Smooth muscle cell (in vitro differentiated cells): ENCODE measurements at regions not wholly inside any gene's neighbourhood (a gene's known extent, or its start where the extent isn't known, plus 50 kb on each side); places are given as distances from the start of the nearest gene placed in this dataset.

Experiments
- DNase-seq: peaks from one replicate; lab custom pipeline; 2025; ENCODE audit not compliant: unreplicated experiment; lab: John Stamatoyannopoulos, UW
- H2AFZ ChIP-seq: fragments of 200-600 bp; sonication (generic); 2 replicates; pipeline ENCODE4 v1.6.0; 2016; ENCODE audit warnings: antibody characterized with exemption, low read depth, mild to moderate bottlenecking
- H3F3A ChIP-seq: fragments of 200-600 bp; sonication (generic); 2 replicates; pipeline ENCODE4 v1.6.0; 2017; ENCODE audit warnings: antibody characterized with exemption, low read depth
- H3K27ac ChIP-seq: fragments of 200-600 bp; sonication (generic); 2 replicates; pipeline ENCODE4 v1.5.1; 2016; ENCODE audit warnings: low read depth, mild to moderate bottlenecking
- H3K27me3 ChIP-seq: fragments of 200-600 bp; sonication (generic); 2 replicates; pipeline ENCODE4 v1.6.1; 2016; ENCODE audit warnings: low read depth, mild to moderate bottlenecking
- H3K36me3 ChIP-seq: fragments of 200-600 bp; sonication (generic); 2 replicates; pipeline ENCODE4 v1.5.1; 2016; ENCODE audit warnings: low read depth
- H3K4me1 ChIP-seq: fragments of 200-600 bp; sonication (generic); 2 replicates; pipeline ENCODE4 v1.5.1; 2016; ENCODE audit warnings: low read depth
- H3K4me2 ChIP-seq: fragments of 200-600 bp; sonication (generic); 2 replicates; pipeline ENCODE4 v1.6.0; 2016; ENCODE audit warnings: mild to moderate bottlenecking
- H3K4me3 ChIP-seq: fragments of 200-600 bp; sonication (generic); 2 replicates; pipeline ENCODE4 v1.5.1; 2016; ENCODE audit warnings: mild to moderate bottlenecking
- H3K79me2 ChIP-seq: fragments of 200-600 bp; sonication (generic); 2 replicates; pipeline ENCODE4 v1.6.0; 2016; ENCODE audit warnings: low read depth, mild to moderate bottlenecking
- H3K9ac ChIP-seq: fragments of 200-600 bp; sonication (generic); 2 replicates; pipeline ENCODE4 v1.6.0; 2016; ENCODE audit warnings: low read depth
- H3K9me3 ChIP-seq: fragments of 200-600 bp; sonication (generic); replicated peaks from 2 replicates; pipeline ENCODE4 v1.5.1; 2016; ENCODE audit warnings: low read depth
- H4K20me1 ChIP-seq: fragments of 200-600 bp; sonication (generic); 2 replicates; pipeline ENCODE4 v1.6.0; 2016; ENCODE audit warnings: low read depth
- WGBS: methylation state at CpG from one replicate; pipeline ENCODE4 v1.1.7; 2016; ENCODE audit warnings: low lambda C conversion rate; 5-methylcytosine and 5-hydroxymethylcytosine counted together
- TF ChIP-seq, protein P1 (sequence below): fragments of 200-600 bp; sonication (generic); IDR thresholded peaks from 2 replicates; pipeline ENCODE4 v1.5.1; 2017; ENCODE audit warnings: borderline replicate concordance, mild to moderate bottlenecking, antibody characterized with exemption; ENCODE audit not compliant: insufficient read depth, poor library complexity, severe bottlenecking

GRCh38 chr5:51974834-51975233, 591.6 kb downstream of the ISL1 start:
- Histone ChIP-seq H3K4me1 (no peaks in the 10 kb centered on the region), H3K4me3 (no peak overlapping the region), H4K20me1 (no peaks in the 10 kb centered on the region), H3K27ac (no peak overlapping the region), H2AFZ (no peak overlapping the region), H3F3A (no peaks in the 10 kb centered on the region), H3K4me2 (no peak overlapping the region), H3K36me3 (no peaks in the 10 kb centered on the region), H3K9me3 (no peaks in the 10 kb centered on the region), H3K9ac (no peak overlapping the region), H3K79me2 (no peaks in the 10 kb centered on the region), H3K27me3 (no peaks in the 10 kb centered on the region)
- WGBS, result 98% methylated on average over 6 of the region's 6 CpGs
- no peak for DNase-seq
- TF ChIP-seq, protein P1, sequence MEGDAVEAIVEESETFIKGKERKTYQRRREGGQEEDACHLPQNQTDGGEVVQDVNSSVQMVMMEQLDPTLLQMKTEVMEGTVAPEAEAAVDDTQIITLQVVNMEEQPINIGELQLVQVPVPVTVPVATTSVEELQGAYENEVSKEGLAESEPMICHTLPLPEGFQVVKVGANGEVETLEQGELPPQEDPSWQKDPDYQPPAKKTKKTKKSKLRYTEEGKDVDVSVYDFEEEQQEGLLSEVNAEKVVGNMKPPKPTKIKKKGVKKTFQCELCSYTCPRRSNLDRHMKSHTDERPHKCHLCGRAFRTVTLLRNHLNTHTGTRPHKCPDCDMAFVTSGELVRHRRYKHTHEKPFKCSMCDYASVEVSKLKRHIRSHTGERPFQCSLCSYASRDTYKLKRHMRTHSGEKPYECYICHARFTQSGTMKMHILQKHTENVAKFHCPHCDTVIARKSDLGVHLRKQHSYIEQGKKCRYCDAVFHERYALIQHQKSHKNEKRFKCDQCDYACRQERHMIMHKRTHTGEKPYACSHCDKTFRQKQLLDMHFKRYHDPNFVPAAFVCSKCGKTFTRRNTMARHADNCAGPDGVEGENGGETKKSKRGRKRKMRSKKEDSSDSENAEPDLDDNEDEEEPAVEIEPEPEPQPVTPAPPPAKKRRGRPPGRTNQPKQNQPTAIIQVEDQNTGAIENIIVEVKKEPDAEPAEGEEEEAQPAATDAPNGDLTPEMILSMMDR, result no peak

DNA sequence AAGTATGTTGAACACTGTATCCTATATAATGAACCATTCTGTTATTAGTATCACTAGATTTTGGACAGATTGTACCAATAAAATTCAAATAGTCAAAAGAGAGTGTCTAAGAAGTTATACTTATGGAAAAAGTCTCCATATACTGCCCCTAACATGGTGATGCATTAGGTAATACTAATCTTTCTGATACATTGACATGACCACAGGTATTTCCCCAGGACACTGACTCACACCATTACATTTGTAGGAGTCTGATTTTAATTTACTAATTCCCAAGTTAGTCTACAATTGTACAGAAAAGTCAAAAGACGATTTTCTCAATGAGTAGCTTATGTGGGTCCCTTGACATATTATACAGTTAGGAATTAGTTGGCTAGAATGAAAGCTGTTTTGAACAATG, 593.8 kb downstream of the ISL1 start:
- TF ChIP-seq, protein P1, result no peak
- no peaks in the 10 kb centered on the region for H3K36me3 ChIP-seq
- H3K27ac ChIP-seq, result no peak overlapping the region
- H3K4me2 ChIP-seq, result no peak overlapping the region
- H2AFZ ChIP-seq, result no peak overlapping the region
- no peaks in the 10 kb centered on the region for H3K27me3 ChIP-seq
- H3F3A ChIP-seq, result no peaks in the 10 kb centered on the region
- H3K9me3 ChIP-seq, result no peaks in the 10 kb centered on the region
- no peaks in the 10 kb centered on the region for H4K20me1 ChIP-seq
- no peak overlapping the region for H3K9ac ChIP-seq
- no peaks in the 10 kb centered on the region for H3K4me1 ChIP-seq
- H3K79me2 ChIP-seq, result no peaks in the 10 kb centered on the region
- no peak overlapping the region for H3K4me3 ChIP-seq
- DNase-seq, result no peak
- WGBS, result 93% methylated on average over 1 of the region's 1 CpG

- TF ChIP-seq, protein P1, result no peak
- Histone ChIP-seq H3K4me1 (no peaks in the 10 kb centered on the region), H3K79me2 (no peaks in the 10 kb centered on the region), H3K27me3 (no peaks in the 10 kb centered on the region), H3K9ac (no peak overlapping the region), H4K20me1 (no peaks in the 10 kb centered on the region), H3K4me3 (no peak overlapping the region), H2AFZ (no peak overlapping the region), H3K27ac (no peak overlapping the region), H3K36me3 (no peaks in the 10 kb centered on the region), H3K4me2 (no peak overlapping the region), H3K9me3 (no peaks in the 10 kb centered on the region), H3F3A (no peaks in the 10 kb centered on the region)
- DNase-seq, result no peak
Measured at GRCh38 chr5:51983161-51983560, 599.9 kb downstream of the ISL1 start.

DNA sequence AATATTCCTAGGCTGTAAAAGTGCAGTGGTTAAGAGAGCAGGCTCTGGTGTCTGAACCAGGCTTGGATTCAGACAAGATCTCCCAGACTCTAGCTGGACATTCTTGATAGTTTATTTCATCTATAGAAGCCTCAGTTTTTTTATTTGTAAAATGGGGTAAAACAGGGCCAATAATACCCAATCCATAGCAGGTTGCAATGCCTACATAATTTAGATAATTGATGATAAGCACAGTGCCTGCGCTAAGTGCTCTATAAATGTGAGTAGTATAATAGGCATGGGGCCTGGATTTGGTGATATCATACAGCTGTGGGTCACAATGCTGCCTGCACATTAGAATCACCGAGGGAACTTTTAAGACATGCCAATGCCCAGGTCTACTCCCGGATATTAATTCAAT, 603.5 kb downstream of the ISL1 start:
- Histone ChIP-seq H3K4me2 (no peak overlapping the region), H3K79me2 (no peaks in the 10 kb centered on the region), H3K36me3 (no peaks in the 10 kb centered on the region), H3K4me3 (no peak overlapping the region), H3K27ac (no peak overlapping the region), H3K9ac (no peak overlapping the region), H2AFZ (no peak overlapping the region), H3K4me1 (no peaks in the 10 kb centered on the region), H3K9me3 (no peaks in the 10 kb centered on the region), H3K27me3 (no peaks in the 10 kb centered on the region), H3F3A (no peaks in the 10 kb centered on the region), H4K20me1 (no peaks in the 10 kb centered on the region)
- 87% methylated on average over 3 of the region's 3 CpGs for WGBS
- no peak for DNase-seq
- TF ChIP-seq, protein P1, result no peak
